ENCODE measurements at regions not wholly inside any gene's neighbourhood (a gene's known extent, or its start where the extent isn't known, plus 50 kb on each side); places are given as distances from the start of the nearest gene placed in this dataset.
"Not testable (repeated sequence)": the region's sequence is repeated elsewhere in the genome, so short reads cannot be mapped to it uniquely, and the experiment has no call there.

- no peak overlapping the region for H3K4me3 ChIP-seq
- H3K27ac ChIP-seq: no peak overlapping the region
Measured at GRCh38 chr3:18591120-18591519, 166.0 kb upstream of the SATB1 start.

GRCh38 chr3:18586076-18586475, 160.9 kb upstream of the SATB1 start:
- no peak overlapping the region for H3K27ac ChIP-seq
- H3K4me3 ChIP-seq: no peak overlapping the region

DNA sequence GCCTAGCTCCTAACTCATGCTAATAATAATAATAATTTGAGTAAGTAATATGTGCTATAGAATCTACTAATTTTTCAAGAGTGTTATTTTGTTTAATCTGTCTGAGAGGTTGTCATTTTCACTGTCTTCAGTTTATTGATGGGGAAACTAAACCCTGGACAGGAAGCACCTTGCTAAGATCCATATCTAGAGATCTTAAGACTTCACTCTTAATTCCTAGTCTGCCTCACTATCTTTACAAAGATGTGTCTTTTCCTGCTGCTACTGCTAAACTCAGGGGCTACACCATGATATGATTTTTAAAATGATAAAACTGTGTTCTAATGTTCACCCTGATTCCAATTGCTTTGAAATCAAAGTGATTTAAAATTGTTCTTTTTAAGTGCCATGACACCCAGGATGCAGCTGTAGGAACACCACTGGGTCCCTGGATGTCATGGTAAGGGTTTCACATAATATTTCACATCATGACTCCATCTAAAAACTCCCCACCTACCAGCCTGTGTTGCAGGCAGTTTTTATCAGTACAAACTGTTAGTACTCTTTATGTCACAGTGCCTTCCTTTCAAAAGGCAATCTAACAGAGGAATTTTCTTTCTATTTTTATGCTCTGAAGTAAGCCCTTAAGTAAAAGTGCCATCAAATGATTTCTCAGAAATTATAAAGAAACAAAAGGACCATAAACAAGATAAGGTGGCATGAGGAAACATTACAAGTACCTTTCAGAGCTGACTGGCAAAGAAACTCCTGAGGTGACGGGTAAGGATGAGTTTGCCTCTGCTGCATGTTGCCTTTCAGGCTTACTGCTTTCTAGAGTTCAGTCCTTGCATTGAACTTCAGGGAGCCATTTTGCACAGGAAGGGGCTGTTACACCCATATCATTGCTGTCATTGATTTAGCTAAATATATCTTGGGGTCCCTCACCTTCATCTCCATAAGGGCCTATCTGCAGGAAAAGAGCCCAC, 160.1 kb upstream of the SATB1 start:
- H3K4me3 ChIP-seq: no peak overlapping the region
- no peak overlapping the region for H3K27ac ChIP-seq

- H3K4me3 ChIP-seq: no peak overlapping the region
- H3K27ac ChIP-seq: no peak overlapping the region
Measured at GRCh38 chr3:18580268-18580667, 155.1 kb upstream of the SATB1 start.

GRCh38 chr3:18579661-18580060, 154.5 kb upstream of the SATB1 start:
- H3K4me3 ChIP-seq: no peak overlapping the region
- no peak overlapping the region for H3K27ac ChIP-seq

- Histone ChIP-seq H3K27ac (no peak overlapping the region), H3K4me3 (no peak overlapping the region)
Measured at GRCh38 chr3:18575573-18575972, 150.4 kb upstream of the SATB1 start.

DNA sequence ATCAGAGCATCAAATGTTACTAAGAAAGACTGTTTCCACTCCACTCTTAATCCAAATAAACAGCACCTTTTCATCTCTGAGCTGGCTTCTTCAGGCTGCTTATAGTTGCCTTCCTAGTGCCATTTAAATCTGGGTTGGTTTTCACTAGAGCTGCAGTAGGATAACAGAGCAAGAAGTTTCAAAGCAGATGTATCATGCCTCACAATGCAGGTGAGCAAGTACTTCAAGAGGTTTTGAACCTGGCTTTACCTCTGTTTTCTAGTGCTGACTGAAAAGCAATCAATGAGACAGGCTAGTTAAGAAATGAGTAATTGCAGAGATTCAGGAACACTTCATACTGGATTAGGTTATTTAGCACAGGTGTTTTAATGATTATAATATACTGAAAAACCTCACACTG, 147.7 kb upstream of the SATB1 start:
- Histone ChIP-seq H3K4me3 (no peak overlapping the region), H3K27ac (no peak overlapping the region)

DNA sequence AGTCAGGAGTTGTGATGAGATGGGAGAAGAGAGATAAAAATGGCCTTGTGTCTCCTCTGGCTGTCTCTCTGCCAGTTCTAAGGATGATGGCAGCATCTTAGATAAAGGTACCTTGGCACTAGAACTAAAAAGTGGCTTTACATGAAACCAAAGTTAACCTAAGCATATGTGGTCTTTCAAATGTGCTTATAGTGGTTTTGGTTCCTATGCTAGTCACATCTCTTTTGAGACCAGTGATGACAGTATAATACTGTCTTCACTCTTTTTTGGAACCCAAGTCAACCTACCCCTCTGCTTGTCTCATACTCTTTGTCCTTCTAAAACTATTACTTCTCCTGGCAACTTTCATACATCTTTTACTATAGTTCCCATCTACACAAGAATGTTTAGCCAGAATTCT, 142.2 kb upstream of the SATB1 start:
- H3K27ac ChIP-seq: no peak overlapping the region

GRCh38 chr3:18562364-18563154, 137.4 kb upstream of the SATB1 start:
- Histone ChIP-seq H3K4me3 (no peak overlapping the region), H3K27ac (no peak overlapping the region)

More for the DNA sequence above, 142.2 kb upstream of the SATB1 start:
- H3K4me3 ChIP-seq: no peak overlapping the region

DNA sequence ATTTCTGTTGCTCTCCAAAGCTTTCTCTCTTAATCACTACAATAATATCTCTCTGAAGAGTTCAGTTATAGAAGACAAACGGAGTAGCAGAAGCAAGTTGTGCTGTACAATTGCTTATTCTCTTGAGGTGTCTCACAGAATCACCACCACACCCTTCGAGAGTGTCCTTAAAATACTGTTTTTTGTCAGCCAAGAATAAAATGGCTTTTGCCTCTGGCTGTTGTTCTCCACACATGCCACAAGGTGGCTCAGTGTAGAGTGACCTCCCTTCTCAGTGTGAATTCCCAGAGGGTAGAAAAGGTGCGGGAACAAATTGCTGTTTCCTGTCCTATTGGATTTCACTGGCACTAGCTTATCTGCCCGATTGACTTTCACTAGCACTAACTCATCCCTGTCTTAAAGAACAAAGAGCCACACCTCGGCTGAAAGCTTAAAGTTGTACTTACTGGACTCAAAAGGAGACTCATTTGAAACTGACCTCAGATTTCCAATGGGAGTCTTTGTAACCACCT, 134.2 kb upstream of the SATB1 start:
- Histone ChIP-seq H3K4me3 (no peak overlapping the region), H3K27ac (no peak overlapping the region)

DNA sequence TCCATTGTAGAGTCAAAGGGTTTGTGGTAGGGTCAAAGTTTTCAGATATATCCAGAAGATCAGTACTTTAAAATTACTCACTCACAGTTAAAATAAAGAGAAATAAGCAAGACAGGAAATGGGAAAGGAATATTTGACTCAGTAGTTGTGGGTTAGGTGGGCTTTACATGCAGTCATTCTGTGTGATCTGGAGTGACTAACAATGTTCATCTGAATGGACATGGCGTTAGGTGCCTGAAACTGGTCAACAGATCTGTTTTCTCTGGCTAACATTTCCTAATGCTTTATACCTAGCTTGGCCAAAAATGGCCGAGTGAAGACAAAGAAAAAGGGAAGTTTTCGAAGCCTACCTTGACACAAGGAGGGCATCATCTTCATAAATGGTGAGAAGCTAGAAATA, 133.4 kb upstream of the SATB1 start:
- H3K27ac ChIP-seq: no peak overlapping the region
- no peak overlapping the region for H3K4me3 ChIP-seq

DNA sequence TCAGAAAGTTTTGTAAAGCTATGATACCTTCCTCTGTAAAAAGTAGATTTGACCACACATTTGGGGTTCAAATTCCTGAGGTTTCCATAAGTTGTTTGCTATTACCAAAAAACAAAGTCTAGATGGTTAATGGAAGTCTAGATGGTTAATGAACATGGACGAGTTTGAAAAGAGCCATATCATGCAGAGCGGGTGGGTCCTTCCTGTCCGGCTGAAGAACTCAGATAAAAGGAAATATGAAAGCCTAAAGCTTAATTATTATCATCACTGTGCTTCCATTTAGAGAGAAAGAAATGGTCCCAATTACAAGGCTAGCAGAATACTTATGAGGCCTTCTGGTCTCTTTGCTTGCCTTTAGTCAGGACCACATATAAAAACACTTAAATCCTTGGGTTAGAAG, 132.1 kb upstream of the SATB1 start:
- Histone ChIP-seq H3K27ac (no peak overlapping the region), H3K4me3 (no peak overlapping the region)

- Histone ChIP-seq H3K4me3 (no peak overlapping the region), H3K27ac (no peak overlapping the region)
Measured at GRCh38 chr3:18556503-18557135, 131.5 kb upstream of the SATB1 start.

DNA sequence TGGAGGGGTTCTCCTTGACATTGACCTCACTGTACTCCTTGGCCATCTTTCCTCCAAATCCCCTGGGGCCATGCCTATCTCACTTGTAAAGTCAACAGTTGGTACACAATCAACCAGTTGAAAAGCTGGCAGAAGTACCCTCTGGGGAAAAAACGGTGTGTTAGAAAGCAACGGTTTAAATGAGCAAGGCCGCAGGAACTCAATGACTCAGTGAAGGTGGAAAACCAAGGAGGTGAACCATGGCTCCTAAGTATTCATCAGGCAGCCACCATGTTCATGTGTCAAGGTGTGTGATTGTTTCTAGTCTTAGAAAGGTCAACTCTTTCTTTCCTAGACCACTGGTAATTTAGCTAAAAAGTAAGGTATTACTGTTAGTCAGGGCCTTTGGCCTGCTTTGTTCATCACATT, 130.9 kb upstream of the SATB1 start:
- Histone ChIP-seq H3K27ac (no peak overlapping the region), H3K4me3 (no peak overlapping the region)

GRCh38 chr3:18552579-18553105, 127.5 kb upstream of the SATB1 start:
- not testable (repeated sequence) for H3K4me3 ChIP-seq, H3K27ac ChIP-seq

- H3K4me3 ChIP-seq: no peak overlapping the region
- H3K27ac ChIP-seq: no peak overlapping the region
Measured at GRCh38 chr3:18546632-18547031, 121.5 kb upstream of the SATB1 start.

DNA sequence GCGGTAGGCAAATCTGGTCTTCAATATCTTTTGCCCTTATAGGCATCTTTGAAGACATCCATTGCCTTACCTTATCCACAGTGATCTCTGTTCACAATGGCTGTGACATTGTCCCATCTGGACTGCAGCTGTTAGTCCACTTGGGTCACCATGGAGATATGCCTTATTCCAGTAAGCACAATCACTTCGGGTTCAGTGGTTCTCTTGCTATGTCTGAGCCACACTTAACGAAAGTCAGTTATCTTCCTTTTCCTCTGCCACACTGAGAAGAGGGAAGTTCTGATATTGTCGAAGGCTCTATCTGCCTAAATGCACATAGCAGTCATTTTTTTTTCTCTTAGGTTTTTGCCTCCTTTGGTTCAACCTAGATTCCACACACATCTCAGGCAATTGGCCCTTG, 119.0 kb upstream of the SATB1 start:
- no peak overlapping the region for H3K4me3 ChIP-seq
- no peak overlapping the region for H3K27ac ChIP-seq

GRCh38 chr3:18538463-18539230, 113.5 kb upstream of the SATB1 start:
- Histone ChIP-seq H3K4me3 (no peak overlapping the region), H3K27ac (no peak overlapping the region)

DNA sequence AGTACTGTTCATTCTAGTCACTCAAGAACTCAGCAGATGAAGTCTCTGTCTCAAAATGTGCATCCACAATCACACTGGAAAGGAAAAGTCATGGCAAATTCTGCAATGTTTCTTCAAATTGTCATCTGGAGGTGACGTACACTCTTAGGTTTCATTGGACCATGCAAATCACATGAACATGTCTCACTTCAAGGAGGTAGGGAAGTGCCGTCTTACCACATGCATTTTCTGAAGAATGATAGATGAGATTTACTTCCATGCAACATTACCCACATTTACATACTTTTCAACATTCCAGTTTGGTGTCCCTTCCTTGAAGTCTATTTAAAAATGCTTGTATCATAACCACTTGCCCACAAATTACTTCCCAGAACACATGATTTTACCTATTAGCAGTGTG, 107.9 kb upstream of the SATB1 start:
- Histone ChIP-seq H3K4me3 (no peak overlapping the region), H3K27ac (no peak overlapping the region)
